Keratinocyte (primary cell): ENCODE measurements at regions not wholly inside any gene's neighbourhood (a gene's known extent, or its start where the extent isn't known, plus 50 kb on each side); places are given as distances from the start of the nearest gene placed in this dataset.

Experiments
- EZH2 ChIP-seq: IDR thresholded peaks from one replicate; pipeline ENCODE4 v1.6.1; 2012; ENCODE audit warnings: inconsistent platforms, mild to moderate bottlenecking, low read length, moderate library complexity
- TF ChIP-seq, protein P1 (sequence below), 3 experiments: IDR thresholded peaks in 1 of 3; conservative IDR thresholded peaks in 1 of 3; optimal IDR thresholded peaks in 1 of 3; 2 replicates in 2 of 3; 3 replicates in 1 of 3; pipeline versions ENCODE3 to v1.5.1; 2011; ENCODE audit warnings: low read length in 3 of 3, mild to moderate bottlenecking in 3 of 3, moderate library complexity in 2 of 3, control low read depth in 1 of 3, inconsistent platforms in 1 of 3; ENCODE audit not compliant: insufficient read depth in 2 of 3; ENCODE audit errors: extremely low read depth in 1 of 3

DNA sequence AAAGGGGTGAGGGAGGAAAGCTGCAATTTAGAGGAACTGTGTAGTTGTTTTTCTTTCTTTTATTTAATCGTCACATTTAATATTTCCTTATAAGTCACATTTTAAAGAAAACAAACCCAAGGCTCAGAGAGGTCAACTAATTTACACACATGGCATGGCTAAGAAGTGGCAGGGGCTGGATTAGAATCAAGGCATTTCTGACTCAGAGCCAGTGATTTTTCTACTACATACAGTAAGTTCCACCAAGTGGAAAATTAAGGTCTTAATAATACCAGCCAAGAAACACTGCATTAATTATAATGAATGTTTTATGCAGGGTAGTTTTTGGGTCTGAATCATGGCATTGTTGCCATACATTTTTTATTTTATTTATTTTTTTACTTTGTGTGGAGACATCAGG is 607.7 kb upstream of the CITED2 start:
- TF ChIP-seq, protein P1, sequence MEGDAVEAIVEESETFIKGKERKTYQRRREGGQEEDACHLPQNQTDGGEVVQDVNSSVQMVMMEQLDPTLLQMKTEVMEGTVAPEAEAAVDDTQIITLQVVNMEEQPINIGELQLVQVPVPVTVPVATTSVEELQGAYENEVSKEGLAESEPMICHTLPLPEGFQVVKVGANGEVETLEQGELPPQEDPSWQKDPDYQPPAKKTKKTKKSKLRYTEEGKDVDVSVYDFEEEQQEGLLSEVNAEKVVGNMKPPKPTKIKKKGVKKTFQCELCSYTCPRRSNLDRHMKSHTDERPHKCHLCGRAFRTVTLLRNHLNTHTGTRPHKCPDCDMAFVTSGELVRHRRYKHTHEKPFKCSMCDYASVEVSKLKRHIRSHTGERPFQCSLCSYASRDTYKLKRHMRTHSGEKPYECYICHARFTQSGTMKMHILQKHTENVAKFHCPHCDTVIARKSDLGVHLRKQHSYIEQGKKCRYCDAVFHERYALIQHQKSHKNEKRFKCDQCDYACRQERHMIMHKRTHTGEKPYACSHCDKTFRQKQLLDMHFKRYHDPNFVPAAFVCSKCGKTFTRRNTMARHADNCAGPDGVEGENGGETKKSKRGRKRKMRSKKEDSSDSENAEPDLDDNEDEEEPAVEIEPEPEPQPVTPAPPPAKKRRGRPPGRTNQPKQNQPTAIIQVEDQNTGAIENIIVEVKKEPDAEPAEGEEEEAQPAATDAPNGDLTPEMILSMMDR (optimal IDR thresholded peaks at IDR 0.05 in 1 of 3, IDR thresholded peaks at IDR 0.05 in 1 of 3, conservative IDR thresholded peaks at IDR 0.05 in 1 of 3; ENCODE audit: extremely low read depth in 1 of 3, insufficient read depth in 2 of 3, low read length in 3 of 3), result no peak
- no peak for TF ChIP-seq EZH2
